ENCODE measurements at regions not wholly inside any gene's neighbourhood (a gene's known extent, or its start where the extent isn't known, plus 50 kb on each side); places are given as distances from the start of the nearest gene placed in this dataset.

- TF ChIP-seq CTCF (IDR thresholded peaks at IDR 0.05; ENCODE audit: low read depth, low read length, missing input control) (no peak), MAX (IDR thresholded peaks at IDR 0.05) (no peak), REST (IDR thresholded peaks at IDR 0.05) (no peak), YY1 (IDR thresholded peaks at IDR 0.05) (no peak), ZBTB33 (IDR thresholded peaks at IDR 0.05) (no peak), EGR1 (IDR thresholded peaks at IDR 0.05; ENCODE audit: low read depth in 2 of 2) (no peak)
Measured at GRCh38 chr1:78792756-78793155, 143.1 kb downstream of the IFI44 start.
